Thoracic aorta (tissue), 2 donors: ENCODE measurements at regions not wholly inside any gene's neighbourhood (a gene's known extent, or its start where the extent isn't known, plus 50 kb on each side); places are given as distances from the start of the nearest gene placed in this dataset.

Experiments
- ATAC-seq: fragments of 150-250 bp; one replicate; pipeline ENCODE4 v1.8.0; 2017; ENCODE audit warnings: low read depth; ENCODE audit not compliant: insufficient number of reproducible peaks, low FRiP score
- DNase-seq: peaks from one replicate; pipeline ENCODE4 v3.0.0-alpha.2; 2020; ENCODE audit warnings: low spot score
- H3K27ac ChIP-seq, 2 donors: fragments of 200-600 bp; sonication (generic); 1 replicate in 1 of 2; 2 replicates in 1 of 2; pipeline ENCODE4 v1.5.1; 2016; ENCODE audit warnings: mild to moderate bottlenecking in 2 of 2, moderate library complexity in 2 of 2
- H3K27me3 ChIP-seq: fragments of 200-600 bp; sonication (generic); replicated peaks from 2 replicates; pipeline ENCODE4 v1.6.0; 2016; ENCODE audit warnings: mild to moderate bottlenecking; ENCODE audit not compliant: insufficient read depth
- H3K36me3 ChIP-seq: fragments of 200-600 bp; sonication (generic); one replicate; pipeline ENCODE4 v1.5.1; 2016
- H3K4me1 ChIP-seq, 2 donors: fragments of 200-600 bp; sonication (generic); 1 replicate in 1 of 2; 2 replicates in 1 of 2; pipeline versions ENCODE4 v1.5.1 to v1.6.0; 2016; ENCODE audit warnings: low read depth in 2 of 2, mild to moderate bottlenecking in 1 of 2; ENCODE audit not compliant: control insufficient read depth in 1 of 2
- H3K4me3 ChIP-seq: fragments of 200-600 bp; sonication (generic); 2 replicates; pipeline ENCODE4 v1.5.1; 2016; ENCODE audit warnings: mild to moderate bottlenecking
- H3K9me3 ChIP-seq: fragments of 200-600 bp; sonication (generic); 2 replicates; pipeline ENCODE4 v1.5.1; 2016
- CTCF ChIP-seq: fragments of 200-600 bp; sonication (generic); IDR thresholded peaks from one replicate; pipeline ENCODE4 v1.5.1; 2019; ENCODE audit warnings: antibody characterized with exemption

GRCh38 chr2:217463402-217464075, 539.3 kb downstream of the TNS1 start:
- no peak for TF ChIP-seq CTCF
- Histone ChIP-seq H3K36me3 (no peaks in the 10 kb centered on the region), H3K4me3 (no peak overlapping the region), H3K27me3 (no peaks in the 10 kb centered on the region), H3K9me3 (no peaks in the 10 kb centered on the region), H3K4me1 (peaks cover 0 to 24% of the 10 kb centered on the region in 2 donors), H3K27ac (no peak overlapping the region)
- DNase-seq: no peak
- ATAC-seq: no peak

- Histone ChIP-seq H3K4me1 (peaks cover 0 to 18% of the 10 kb centered on the region in 2 donors), H3K27ac (no peak overlapping the region), H3K9me3 (no peaks in the 10 kb centered on the region), H3K4me3 (no peak overlapping the region), H3K27me3 (no peaks in the 10 kb centered on the region), H3K36me3 (no peaks in the 10 kb centered on the region)
- DNase-seq: no peak
- ATAC-seq: no peak
- no peak for TF ChIP-seq CTCF
Measured at GRCh38 chr2:217462121-217462520, 540.7 kb downstream of the TNS1 start.

GRCh38 chr2:217461674-217462073, 541.1 kb downstream of the TNS1 start:
- no peak for ATAC-seq
- peaks cover 0 to 17% of the 10 kb centered on the region in 2 donors for H3K4me1 ChIP-seq

GRCh38 chr2:217459680-217460405, 543.0 kb downstream of the TNS1 start:
- H3K4me3 ChIP-seq: no peak overlapping the region
- DNase-seq (no peak), ATAC-seq (no peak)
- no peaks in the 10 kb centered on the region for H3K9me3 ChIP-seq
- H3K4me1 ChIP-seq: peaks cover 0 to 17% of the 10 kb centered on the region in 2 donors
- H3K27me3 ChIP-seq: no peaks in the 10 kb centered on the region
- H3K27ac ChIP-seq: no peak overlapping the region
- H3K36me3 ChIP-seq: no peaks in the 10 kb centered on the region
- no peak for TF ChIP-seq CTCF

More at GRCh38 chr2:217461674-217462073, 541.1 kb downstream of the TNS1 start:
- DNase-seq: no peak
- Histone ChIP-seq H3K27ac (no peak overlapping the region), H3K9me3 (no peaks in the 10 kb centered on the region), H3K27me3 (no peaks in the 10 kb centered on the region), H3K4me3 (no peak overlapping the region), H3K36me3 (no peaks in the 10 kb centered on the region)
- no peak for TF ChIP-seq CTCF

- no peak for TF ChIP-seq CTCF
- ATAC-seq (no peak), DNase-seq (no peak)
- Histone ChIP-seq H3K27me3 (no peaks in the 10 kb centered on the region), H3K36me3 (no peaks in the 10 kb centered on the region), H3K4me3 (no peak overlapping the region), H3K27ac (no peak overlapping the region), H3K9me3 (no peaks in the 10 kb centered on the region), H3K4me1 (peaks cover 0 to 17% of the 10 kb centered on the region in 2 donors)
Measured at GRCh38 chr2:217459016-217459415, 543.8 kb downstream of the TNS1 start.
